ENCODE measurements at regions not wholly inside any gene's neighbourhood (a gene's known extent, or its start where the extent isn't known, plus 50 kb on each side); places are given as distances from the start of the nearest gene placed in this dataset.

- in situ Hi-C loops (cut with HindIII; ENCODE audit: low sequenced_read_pairs): no loop called here
- DNase-seq (ENCODE audit: low spot score): no peak
These were observed 141.5 kb upstream of the ZNF32 start for GRCh38 chr10:43790147-43790546.

DNA sequence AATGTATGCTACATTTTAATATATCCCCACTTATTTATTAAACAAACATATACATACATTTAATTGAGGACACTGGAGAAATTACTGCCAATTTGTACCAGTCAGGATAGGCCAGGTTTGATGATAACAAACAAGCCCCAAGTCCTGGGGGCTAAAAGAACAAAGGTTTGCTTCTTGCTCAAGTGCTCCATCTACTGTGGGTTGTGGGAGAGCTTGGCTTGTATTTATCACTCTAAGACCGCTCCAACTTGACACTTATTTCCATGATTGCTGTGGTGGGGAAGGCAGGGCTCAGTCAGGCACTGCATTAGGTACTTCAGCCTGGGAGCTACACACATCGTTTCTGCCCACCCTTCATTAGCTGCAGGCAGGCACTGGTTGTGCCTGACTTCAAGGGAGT, 136.6 kb upstream of the ZNF32 start:
- in situ Hi-C loops (cut with HindIII; ENCODE audit: low sequenced_read_pairs): no loop called here
- DNase-seq (ENCODE audit: low spot score): no peak

- in situ Hi-C loops (cut with HindIII; ENCODE audit: low sequenced_read_pairs): no loop called here
- no peak for DNase-seq (ENCODE audit: low spot score)
These were observed 134.1 kb upstream of the ZNF32 start for GRCh38 chr10:43782814-43783213.

DNA sequence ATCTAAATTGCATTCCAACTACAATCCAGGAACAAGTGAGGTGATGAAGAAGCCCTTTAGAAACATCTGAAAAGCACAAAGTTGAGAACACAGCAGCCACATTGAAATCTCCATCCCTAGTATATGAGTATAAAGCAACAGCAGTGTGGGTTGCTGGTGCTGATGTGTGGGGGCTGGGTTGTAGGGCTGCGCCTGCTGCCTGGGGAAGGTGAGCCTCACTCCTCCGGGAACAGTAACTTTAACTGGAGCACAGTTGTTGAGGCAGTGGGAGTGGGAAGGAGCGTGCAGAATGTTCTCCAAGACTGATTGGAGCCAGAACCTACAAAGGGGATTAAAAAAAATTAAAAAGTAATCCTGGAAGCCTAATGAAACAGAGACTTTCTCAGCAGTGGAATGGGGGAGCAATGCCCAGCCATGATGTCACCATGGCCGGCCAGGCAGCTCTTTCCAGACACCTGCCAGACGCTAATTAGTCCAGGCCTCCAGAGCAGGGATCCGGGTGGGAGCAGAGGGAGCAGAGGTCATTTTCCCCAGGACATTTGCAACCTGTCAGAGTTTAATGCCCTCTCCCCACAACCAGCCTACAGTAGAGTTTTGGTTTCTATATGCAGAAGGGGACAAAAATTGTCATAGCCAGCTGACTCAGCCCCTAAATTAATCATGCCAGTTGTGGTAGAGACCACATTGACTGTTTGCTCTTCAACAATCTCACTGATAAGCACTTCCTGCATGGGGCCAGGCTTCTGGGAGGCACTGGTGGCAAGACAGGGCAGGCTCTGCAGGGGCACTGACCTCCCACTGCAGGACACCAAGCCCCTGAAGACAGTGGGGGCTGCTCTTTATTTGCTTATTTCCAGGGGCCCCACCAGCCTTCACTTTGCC, 133.0 kb upstream of the ZNF32 start:
- DNase-seq (ENCODE audit: low spot score): no peak
- in situ Hi-C loops (cut with HindIII; ENCODE audit: low sequenced_read_pairs): no loop called here

GRCh38 chr10:43778571-43778970, 129.9 kb upstream of the ZNF32 start:
- DNase-seq (ENCODE audit: low spot score): no peak
- in situ Hi-C loops (cut with HindIII; ENCODE audit: low sequenced_read_pairs): no loop called here

- no peak for DNase-seq (ENCODE audit: low spot score)
- in situ Hi-C loops (cut with HindIII; ENCODE audit: low sequenced_read_pairs): no loop called here
These were observed 126.7 kb upstream of the ZNF32 start for GRCh38 chr10:43775384-43775783.

- DNase-seq (ENCODE audit: low spot score): no peak
- in situ Hi-C loops (cut with HindIII; ENCODE audit: low sequenced_read_pairs): no loop called here
These were observed 125.6 kb upstream of the ZNF32 start for GRCh38 chr10:43774234-43774769.

GRCh38 chr10:43773736-43774135, 125.1 kb upstream of the ZNF32 start:
- in situ Hi-C loops (cut with HindIII; ENCODE audit: low sequenced_read_pairs): no loop called here
- no peak for DNase-seq (ENCODE audit: low spot score)

- in situ Hi-C loops (cut with HindIII; ENCODE audit: low sequenced_read_pairs): no loop called here
- DNase-seq (ENCODE audit: low spot score): no peak
These were observed 123.5 kb upstream of the ZNF32 start for GRCh38 chr10:43772171-43772570.

DNA sequence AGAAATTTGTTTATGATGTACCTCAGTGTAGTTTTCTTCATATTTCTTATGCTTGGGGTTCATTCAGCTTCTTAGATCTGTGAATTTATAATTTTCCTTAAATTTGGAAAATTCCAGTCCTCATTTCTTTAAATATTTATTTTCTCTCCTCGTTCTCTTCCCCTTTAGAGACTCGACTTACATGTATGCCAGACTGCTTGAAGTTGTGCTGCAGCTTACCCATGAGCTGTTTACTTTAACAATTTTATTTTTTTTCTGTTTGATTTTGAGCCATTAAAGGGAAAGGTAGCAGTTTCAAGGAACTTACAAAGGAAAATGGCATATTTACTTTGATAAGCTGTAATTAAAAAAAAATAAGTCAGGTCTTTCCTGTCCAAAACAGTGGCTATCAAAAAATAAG, 123.0 kb upstream of the ZNF32 start:
- in situ Hi-C loops (cut with HindIII; ENCODE audit: low sequenced_read_pairs): no loop called here
- DNase-seq (ENCODE audit: low spot score): no peak

DNA sequence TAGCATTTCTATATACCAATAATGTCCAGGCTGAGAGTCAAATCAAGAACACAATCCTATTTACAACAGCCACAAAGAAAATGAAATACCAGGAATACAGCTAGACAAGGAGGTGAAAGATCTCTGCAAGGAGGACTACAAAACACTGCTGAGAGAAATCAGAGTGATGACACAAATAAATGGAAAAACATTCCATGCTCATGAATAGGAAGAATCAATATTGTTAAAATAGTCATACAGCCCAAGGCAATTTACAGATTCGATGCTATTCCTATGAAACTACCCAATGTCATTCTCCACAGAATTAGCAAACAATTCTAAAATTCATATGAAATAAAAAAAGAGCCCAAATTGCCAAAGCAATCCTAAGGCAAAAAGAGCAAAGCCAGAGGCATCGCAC, 116.8 kb upstream of the ZNF32 start:
- DNase-seq (ENCODE audit: low spot score): no peak
- in situ Hi-C loops (cut with HindIII; ENCODE audit: low sequenced_read_pairs): no loop called here

GRCh38 chr10:43763846-43764245, 115.2 kb upstream of the ZNF32 start:
- in situ Hi-C loops (cut with HindIII; ENCODE audit: low sequenced_read_pairs): no loop called here
- DNase-seq (ENCODE audit: low spot score): no peak

DNA sequence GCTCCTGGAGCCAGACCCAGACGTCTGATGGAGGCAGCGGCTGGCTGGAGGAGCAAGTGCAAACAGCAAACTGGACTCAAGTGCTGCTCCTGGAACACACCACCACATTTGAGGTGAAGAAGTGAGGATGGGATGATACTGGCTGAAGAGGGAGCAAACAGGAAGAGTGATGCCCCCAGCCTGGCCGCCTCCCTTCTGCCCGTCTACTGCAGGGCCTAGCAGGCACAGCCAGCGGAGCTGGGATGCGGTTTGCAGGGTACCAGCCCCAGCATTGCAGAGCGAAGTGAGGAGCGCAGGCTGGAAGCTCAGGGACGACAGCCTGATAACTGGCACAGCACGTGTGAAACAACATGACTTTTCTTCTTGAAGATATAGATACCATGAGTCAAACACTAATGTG, 111.8 kb upstream of the ZNF32 start:
- no peak for DNase-seq (ENCODE audit: low spot score)
- in situ Hi-C loops (cut with HindIII; ENCODE audit: low sequenced_read_pairs): no loop called here

GRCh38 chr10:43759216-43759615, 110.5 kb upstream of the ZNF32 start:
- DNase-seq (ENCODE audit: low spot score): no peak
- in situ Hi-C loops (cut with HindIII; ENCODE audit: low sequenced_read_pairs): no loop called here

- DNase-seq (ENCODE audit: low spot score): no peak
- in situ Hi-C loops (cut with HindIII; ENCODE audit: low sequenced_read_pairs): no loop called here
These were observed 107.7 kb upstream of the ZNF32 start for GRCh38 chr10:43756341-43756740.

- no peak for DNase-seq (ENCODE audit: low spot score)
- in situ Hi-C loops (cut with HindIII; ENCODE audit: low sequenced_read_pairs): no loop called here
These were observed 106.0 kb upstream of the ZNF32 start for GRCh38 chr10:43754569-43755260.

DNA sequence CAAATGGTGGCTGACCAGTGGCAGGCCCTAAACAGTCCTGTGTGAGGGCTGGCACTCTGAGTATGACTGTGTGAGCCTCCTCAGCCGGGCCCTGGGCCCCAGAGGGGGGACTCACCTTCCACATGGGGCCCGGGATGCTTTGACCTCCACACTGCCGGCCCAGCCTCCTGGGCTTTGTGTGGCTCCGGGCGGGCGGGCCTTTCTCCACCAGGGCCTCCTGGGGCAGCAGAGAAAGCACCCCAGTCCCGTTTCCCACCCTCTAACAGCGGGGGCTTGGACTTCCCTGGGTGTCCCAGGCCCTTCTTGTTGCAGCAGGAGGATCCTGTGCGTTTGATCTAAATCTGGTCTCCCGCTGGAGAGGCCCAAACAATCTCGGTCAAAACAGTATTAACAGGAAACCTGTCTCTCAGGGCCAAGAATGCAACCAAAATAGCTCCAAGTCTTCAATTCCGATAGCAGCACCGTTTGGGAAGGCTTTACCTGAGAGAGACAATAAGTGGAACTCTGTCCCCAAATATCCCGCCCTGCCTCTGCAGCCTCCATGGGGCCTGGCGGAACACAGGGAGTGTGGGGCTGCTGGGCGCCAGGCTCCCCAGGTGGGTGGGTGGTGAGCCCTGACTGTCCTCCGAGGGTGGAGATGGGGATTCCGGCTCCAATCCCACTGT, 104.8 kb upstream of the ZNF32 start:
- no peak for DNase-seq (ENCODE audit: low spot score)
- in situ Hi-C loops (cut with HindIII; ENCODE audit: low sequenced_read_pairs): no loop called here

DNA sequence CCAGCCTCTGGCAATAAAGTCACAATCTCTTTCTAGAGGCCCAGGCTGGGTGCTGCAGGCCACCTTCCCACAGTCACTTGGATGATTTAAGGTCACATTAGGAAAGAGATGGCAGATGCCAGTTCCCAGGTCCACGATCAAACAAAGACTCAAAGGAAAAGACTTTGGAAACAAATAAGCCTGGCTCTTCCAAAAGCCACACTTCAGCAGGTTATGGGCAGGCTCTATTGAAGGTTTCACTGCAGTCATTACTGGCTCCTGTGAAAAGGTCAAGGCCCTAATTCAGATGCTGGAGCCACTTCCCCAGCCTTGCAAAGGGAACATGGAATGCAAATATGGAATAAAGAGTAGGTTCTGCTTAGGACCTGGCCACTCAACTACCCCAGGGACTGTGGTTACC, 104.0 kb upstream of the ZNF32 start:
- in situ Hi-C loops (cut with HindIII; ENCODE audit: low sequenced_read_pairs): no loop called here
- DNase-seq (ENCODE audit: low spot score): no peak

DNA sequence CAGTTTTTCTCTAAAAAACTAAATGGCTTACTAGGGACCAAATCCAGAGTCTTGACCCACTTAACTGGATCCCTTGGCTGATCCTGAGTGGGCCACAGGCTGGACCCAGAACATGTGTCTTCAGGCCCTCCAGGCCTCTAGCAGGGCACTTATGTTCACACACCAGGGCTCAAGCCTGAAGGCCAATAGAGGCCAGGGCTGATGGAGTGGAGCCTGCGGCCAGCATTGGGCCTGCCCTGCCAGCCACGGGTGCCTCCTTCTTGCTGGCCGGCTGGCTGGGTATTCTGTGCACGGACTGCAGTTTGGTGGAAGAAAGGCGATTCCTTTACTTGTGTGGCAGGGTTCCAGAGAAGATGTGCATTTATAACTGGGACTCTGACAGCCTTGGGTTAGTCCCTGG, 103.0 kb upstream of the ZNF32 start:
- no peak for DNase-seq (ENCODE audit: low spot score)
- in situ Hi-C loops (cut with HindIII; ENCODE audit: low sequenced_read_pairs): no loop called here

DNA sequence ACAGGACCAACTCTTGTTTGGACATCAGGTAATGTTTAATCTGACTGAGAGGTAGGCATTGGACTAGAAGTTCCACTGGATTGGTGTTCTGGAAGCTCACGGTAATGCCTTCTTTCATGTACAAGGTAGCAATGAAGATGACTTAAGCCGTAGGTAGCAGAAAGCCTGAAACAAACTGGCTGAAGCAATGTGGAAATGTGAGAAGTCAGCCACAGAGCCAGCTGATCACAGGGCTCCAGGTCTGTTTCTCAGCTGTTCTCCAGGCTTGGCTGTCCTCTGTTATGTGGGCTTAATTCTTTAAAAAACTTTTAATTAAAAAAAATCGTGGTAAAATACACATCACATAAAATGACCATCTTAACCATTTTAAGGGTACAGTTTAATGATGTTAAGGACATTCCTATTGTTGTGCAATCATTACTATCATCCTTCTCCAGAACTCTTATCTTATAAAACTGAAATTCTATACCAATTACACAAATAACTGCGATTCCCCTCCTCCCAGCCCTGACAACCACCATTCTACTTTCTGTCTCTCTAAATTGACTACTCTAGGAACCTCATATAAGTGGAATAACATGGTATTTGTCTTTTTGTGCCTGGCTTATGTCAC, 101.4 kb upstream of the ZNF32 start:
- no peak for DNase-seq (ENCODE audit: low spot score)
- in situ Hi-C loops (cut with HindIII; ENCODE audit: low sequenced_read_pairs): no loop called here

All from G401 (cell line).